ENCODE measurements at regions not wholly inside any gene's neighbourhood (a gene's known extent, or its start where the extent isn't known, plus 50 kb on each side); places are given as distances from the start of the nearest gene placed in this dataset.

- Histone ChIP-seq H3K9me3 (no peaks in the 10 kb centered on the region), H3K36me3 (no peaks in the 10 kb centered on the region), H3K27ac (no peak overlapping the region), H3K4me1 (ENCODE audit: insufficient read depth) (no peaks in the 10 kb centered on the region), H3K27me3 (no peaks in the 10 kb centered on the region), H3K4me3 (no peak overlapping the region)
- DNase-seq: no peak
- intact Hi-C loops (cut with DNase I): no loop called here
- 76 to 84% (median 77%) methylated on average over 5 of the region's 5 CpGs for WGBS, 3 donors
- no peak for TF ChIP-seq CTCF (IDR thresholded peaks at IDR 0.05)
- no peak for TF ChIP-seq POLR2A (IDR thresholded peaks at IDR 0.05)
- TF ChIP-seq EP300 (IDR thresholded peaks at IDR 0.05): no peak
These were observed 325.5 kb downstream of the CWC27 start for GRCh38 chr5:65094279-65094678.

GRCh38 chr5:65098393-65098792 lies 329.7 kb downstream of the CWC27 start:
- intact Hi-C loops (cut with DNase I): no loop called here
- no peak overlapping the region for H3K27ac ChIP-seq
- WGBS, 3 donors: 88 to 91% (median 90%) methylated on average over 3 of the region's 3 CpGs

More at GRCh38 chr5:65098393-65098792, 329.7 kb downstream of the CWC27 start:
- no peak for TF ChIP-seq CTCF (IDR thresholded peaks at IDR 0.05)
- no peak for TF ChIP-seq EP300 (IDR thresholded peaks at IDR 0.05)
- TF ChIP-seq POLR2A (IDR thresholded peaks at IDR 0.05): no peak
- H3K27me3 ChIP-seq: no peaks in the 10 kb centered on the region
- H3K4me1 ChIP-seq (ENCODE audit: insufficient read depth): peaks cover 4% of the 10 kb centered on the region
- no peak overlapping the region for H3K4me3 ChIP-seq
- no peak for DNase-seq
- H3K36me3 ChIP-seq: no peaks in the 10 kb centered on the region
- H3K9me3 ChIP-seq: no peaks in the 10 kb centered on the region

Data from ovary (tissue), 7 donors.